ENCODE measurements at regions not wholly inside any gene's neighbourhood (a gene's known extent, or its start where the extent isn't known, plus 50 kb on each side); places are given as distances from the start of the nearest gene placed in this dataset.
A peak's percentile ranks its signal among the peaks of the same experiment; 100 is the strongest.

DNA sequence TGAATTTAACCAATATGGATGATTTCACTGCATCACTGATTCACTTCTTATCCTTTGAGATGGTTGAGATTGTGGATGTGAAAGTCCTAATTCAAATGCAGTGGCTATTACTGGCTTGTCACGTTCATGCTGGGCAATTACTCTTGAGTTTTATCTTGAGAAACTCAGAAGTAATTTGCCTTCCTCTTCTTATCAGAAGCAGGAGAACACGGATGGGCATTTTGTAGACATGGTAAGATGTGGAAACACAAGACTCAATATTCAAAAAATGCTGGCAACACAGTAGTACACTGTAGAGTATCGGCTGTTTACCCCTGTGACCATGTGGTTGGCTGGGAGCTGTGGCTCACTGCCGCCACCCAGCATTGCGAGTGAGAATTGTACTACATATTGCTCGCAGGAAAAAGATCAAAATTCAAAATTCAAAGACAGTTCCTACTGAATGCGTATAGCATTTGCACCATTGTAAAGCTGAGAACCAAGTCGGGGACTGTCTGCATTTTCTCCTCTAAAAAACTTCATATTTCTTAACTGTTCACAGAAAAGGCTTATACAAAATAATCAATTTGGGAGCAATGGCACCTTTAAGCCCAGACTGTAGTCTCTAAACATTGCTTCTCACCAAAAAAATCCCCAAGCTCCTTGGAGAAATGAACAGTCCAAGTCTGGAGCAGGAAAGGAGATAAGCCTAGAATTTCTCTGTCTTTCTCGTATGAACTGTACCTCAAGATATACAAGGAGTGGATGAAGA is 61.9 kb upstream of the ELOVL5 start:
- no peak overlapping the region for H3K4me3 ChIP-seq (ENCODE audit: low read length)
- TF ChIP-seq, protein P1, sequence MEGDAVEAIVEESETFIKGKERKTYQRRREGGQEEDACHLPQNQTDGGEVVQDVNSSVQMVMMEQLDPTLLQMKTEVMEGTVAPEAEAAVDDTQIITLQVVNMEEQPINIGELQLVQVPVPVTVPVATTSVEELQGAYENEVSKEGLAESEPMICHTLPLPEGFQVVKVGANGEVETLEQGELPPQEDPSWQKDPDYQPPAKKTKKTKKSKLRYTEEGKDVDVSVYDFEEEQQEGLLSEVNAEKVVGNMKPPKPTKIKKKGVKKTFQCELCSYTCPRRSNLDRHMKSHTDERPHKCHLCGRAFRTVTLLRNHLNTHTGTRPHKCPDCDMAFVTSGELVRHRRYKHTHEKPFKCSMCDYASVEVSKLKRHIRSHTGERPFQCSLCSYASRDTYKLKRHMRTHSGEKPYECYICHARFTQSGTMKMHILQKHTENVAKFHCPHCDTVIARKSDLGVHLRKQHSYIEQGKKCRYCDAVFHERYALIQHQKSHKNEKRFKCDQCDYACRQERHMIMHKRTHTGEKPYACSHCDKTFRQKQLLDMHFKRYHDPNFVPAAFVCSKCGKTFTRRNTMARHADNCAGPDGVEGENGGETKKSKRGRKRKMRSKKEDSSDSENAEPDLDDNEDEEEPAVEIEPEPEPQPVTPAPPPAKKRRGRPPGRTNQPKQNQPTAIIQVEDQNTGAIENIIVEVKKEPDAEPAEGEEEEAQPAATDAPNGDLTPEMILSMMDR (IDR thresholded peaks at IDR 0.05; ENCODE audit: insufficient read depth, low read depth, low read length, missing control alignments), result peak; percentile 66
- peak; percentile 53 for DNase-seq (ENCODE audit: low read depth)

DNA sequence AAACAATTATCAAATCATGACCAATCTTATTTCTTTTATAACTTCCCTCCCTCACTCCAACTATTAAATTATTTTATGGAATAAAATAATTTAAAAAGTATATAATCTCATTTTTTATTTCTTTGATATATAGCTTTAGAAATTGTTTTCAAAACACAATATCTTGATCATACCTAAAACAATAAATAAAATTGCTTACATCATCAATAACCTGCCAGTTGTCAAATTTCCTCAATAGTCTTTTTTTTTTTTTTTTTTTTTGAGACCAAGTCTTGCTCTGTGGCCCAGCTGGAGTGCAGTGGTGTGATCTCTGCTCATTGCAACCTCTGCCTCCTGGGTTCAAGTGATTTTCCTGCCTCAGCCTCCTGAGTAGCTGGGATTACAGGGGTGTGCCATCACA is 60.1 kb upstream of the ELOVL5 start:
- H3K4me3 ChIP-seq (ENCODE audit: low read length), result no peak overlapping the region
- TF ChIP-seq, protein P1 (IDR thresholded peaks at IDR 0.05; ENCODE audit: insufficient read depth, low read depth, low read length, missing control alignments), result no peak
- no peak for DNase-seq (ENCODE audit: low read depth)

DNA sequence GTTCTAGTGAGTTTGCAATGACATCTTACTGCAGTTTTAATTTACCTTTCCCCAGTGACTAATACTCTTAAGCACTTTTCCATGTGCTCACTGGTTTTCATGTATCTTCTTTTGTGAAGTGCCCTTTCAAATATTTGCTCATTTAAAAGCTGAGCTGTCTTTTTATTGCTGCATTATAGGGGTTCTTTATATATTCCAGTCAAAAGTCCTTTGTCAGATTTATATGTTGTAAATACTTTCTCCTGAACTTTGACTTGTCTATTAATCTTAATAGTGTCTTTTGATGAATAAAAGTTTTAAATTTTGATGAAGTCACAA is 50.2 kb upstream of the ELOVL5 start:
- TF ChIP-seq, protein P1 (IDR thresholded peaks at IDR 0.05; ENCODE audit: insufficient read depth, low read depth, low read length, missing control alignments), result no peak
- DNase-seq (ENCODE audit: low read depth), result peak; percentile 48
- no peak overlapping the region for H3K4me3 ChIP-seq (ENCODE audit: low read length)

DNA sequence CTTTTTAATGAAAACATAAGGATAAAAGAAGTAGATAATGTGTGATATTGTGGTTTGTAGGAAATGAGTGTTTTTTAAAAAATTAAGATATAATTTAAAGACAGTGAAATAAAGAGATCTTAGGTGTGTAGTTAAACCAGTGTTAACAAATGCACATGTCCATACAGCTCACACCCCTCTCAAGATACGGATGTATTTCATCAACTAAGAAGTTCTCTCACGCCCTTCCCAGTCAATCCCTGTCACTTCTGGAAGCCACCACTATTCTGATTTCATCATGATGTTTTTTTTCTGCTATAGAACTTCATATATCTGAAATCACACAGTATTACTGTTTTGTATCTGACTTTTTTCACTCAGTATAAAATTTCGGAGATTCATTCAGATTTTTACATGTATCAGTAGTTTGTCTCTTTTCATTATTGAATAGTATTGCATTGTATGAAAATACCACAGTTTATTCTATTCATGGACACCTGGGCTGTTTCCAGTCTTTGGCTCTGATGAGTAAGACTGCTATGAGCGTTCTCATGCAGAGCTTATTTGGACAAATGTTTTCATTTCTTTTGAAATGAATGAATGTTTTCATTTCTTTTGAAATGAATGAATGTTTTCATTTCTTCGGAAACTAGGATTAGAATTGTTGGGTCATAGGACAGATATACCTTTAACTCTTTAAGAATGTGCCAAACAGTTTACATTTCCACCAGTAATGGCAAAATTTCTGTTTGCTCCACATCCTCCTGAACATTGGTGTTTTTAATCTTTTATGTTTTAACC is 49.7 kb upstream of the ELOVL5 start:
- DNase-seq (ENCODE audit: low read depth), result peak; percentile 24
- TF ChIP-seq, protein P1 (IDR thresholded peaks at IDR 0.05; ENCODE audit: insufficient read depth, low read depth, low read length, missing control alignments), result no peak
- no peak overlapping the region for H3K4me3 ChIP-seq (ENCODE audit: low read length)

All from epithelial cell of esophagus (primary cell).